NCI-H2196 (cell line): ENCODE measurements at regions not wholly inside any gene's neighbourhood (a gene's known extent, or its start where the extent isn't known, plus 50 kb on each side); places are given as distances from the start of the nearest gene placed in this dataset.

Experiments
- DNase-seq: peaks from one replicate; lab custom pipeline; 2025; ENCODE audit not compliant: unreplicated experiment; lab: John Stamatoyannopoulos, UW

DNA sequence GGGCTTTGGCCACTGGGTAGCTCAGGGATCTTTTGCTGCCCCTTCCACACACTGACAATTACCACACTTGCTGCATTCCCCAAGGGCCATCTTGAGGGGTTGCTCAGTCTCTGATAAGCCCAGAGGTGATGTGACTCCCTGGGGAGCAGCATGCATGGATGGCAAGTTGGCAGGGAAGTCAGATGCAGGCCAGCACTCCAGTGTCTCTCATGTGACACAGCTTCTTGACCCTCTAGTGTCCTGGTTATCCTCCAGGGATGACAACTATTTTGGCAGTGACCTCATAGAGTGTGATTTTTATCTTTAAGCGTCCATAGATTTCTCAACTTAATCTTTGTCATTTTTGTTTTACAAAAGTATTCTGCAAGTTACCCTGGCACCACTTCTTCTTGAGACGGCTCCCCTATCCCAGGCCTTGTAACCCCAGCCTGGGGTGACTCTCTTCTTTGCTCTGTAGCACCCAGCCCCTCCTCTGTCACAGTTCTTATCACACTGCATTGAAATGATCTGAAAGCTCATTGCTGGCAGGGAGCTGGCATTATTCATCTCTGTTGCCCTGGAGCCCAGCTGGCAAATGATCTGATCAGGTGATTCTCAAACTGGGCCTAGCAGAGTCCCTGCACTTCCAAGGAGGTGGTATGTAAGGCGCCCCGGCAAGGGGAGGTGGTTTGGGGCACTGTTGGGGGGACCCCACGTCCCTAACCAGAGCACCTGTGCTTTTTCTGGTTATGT lies 72.6 kb downstream of the TENT5C start:
- peak; percentile 30 for DNase-seq

DNA sequence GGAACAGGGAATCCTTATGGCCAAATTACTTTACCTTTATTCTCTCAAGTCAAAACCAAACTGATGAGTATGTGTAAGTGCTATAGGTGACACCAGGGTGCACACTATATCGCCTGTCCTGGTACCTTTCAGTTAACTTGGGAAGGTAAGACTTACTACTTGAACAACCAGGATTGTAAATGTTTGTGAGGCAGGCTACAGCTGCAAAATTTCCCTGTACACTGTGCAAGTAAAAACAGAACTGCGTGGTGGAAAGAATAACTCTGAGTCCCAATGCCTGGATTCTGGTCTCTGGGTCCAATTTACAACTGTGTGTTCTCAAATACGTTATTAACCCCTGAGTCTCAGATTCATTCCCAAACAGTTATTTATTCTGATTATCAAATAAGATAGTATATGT lies 73.5 kb downstream of the TENT5C start:
- DNase-seq = no peak

DNA sequence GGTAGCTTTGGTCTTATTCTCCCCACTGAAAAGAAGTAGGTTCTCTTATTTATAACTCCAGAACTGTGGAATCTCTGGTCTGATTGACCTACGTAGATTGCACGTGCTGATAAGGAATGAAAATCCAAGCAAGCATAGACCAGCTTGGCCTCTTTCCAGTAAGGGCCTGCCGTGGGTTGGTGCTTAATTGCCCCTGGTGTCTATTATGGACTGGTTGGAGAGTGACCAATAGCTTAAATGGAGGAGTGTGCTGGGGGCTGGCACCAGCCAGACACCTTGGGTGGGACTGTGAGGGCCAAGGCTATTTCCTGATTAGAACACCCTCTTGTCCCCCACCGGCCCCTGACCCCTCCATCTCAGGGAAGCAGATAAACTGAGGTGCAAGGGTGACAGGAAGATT lies 74.0 kb downstream of the TENT5C start:
- no peak for DNase-seq

DNA sequence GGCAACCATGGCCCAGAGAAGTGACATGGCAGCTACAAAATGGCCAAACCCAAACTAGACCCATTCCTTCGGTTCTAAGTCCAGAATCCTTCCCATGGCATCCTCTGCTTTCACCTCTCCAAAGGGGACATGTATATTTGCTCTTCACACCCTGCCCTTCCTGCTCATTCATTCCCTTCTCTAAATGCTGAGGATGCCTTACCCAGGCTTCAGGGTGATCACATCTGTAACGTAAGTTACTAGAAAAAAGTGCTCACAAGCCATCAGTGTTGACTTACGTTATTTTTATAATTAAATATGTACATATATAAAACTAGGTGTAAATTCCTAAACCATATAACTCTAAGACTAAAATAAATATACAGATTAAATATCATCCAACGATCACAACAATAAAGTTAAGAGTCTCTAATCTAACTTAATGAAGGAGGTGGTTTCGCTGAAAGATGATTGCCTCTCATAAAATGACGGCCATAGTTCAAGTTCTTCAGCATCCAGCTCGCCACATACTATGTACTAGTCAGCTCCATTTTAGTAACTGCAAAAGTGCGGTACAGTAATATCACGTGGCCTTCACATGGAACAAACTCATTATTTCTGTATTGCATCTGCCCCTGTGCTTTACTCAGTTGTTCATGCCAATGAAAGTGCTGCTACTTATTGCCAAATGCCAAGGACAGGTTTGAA lies 74.6 kb downstream of the TENT5C start:
- no peak for DNase-seq

DNA sequence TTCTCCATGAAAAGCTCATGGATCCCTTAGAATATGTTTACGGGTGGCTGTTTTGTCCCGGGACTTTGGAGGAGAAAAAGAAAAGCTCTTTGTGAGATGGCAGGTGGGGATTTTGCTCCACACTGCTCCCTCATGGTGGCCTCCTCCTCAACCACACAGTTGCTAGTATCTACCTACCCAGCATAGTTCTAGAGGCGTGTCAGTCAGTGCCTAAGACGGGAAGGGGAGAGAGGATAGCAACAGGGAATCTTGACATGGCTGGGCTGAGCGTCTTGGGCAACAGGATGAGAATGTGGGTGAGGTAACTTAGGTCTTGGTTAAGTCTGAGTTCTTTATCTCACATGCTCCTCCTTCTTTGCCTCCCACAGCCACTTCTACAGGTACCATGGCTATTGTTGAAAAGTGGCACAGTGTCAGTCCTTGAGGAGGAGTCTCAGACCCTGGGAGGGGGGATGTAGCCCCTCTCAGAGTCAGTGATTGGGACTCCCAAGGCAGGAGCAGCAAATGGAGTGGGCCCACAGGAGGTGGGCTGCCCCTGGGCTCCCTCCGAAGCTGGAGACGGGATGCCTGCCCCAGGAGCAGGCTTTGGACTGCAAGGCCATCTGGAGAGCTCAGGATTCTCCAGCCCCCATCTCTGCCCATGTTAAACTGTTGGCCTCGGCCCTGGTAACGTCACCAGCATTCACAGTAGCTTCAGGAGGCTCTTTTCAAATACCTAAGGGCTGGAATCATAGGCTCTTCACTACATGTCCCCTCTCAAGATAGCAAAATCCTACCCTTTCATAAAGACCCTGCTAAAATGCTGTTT lies 75.4 kb downstream of the TENT5C start:
- DNase-seq = no peak

DNA sequence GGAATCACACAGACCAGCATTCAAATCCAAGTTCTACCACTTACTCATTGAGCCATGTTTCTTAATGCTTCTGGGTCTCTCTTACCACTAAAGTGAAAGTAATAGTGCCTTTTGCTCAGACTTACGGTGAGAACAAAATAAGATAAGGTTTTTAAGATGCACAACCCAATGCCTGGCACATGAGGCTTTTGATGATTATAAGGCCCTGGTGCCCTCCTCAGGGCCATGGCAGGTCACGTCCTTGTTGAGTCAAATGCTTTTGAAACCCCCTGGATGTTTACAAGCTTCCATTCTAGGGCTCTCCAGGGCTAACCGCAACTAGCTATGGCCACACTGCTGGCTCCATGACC lies 76.0 kb downstream of the TENT5C start:
- DNase-seq = no peak

DNA sequence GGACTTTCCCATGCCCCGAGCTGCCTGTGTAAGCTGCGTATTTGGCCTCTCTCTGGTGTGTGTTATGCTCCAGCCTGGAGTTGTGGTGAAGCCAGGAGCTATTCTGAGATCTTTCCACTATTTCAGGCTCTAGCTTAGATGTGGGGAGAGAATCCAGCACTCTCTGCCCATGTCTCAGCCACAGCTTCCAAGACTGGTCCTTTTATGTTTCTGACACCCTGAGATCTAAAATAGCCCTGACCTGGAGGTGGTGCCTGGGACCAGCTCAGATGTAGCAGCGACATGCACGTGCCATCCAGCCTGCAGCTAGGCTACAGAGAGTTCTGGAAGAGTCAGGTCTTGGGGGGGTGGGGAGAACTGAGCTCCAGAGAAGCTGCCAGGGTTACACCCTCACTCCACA lies 76.5 kb downstream of the TENT5C start:
- DNase-seq = no peak

DNA sequence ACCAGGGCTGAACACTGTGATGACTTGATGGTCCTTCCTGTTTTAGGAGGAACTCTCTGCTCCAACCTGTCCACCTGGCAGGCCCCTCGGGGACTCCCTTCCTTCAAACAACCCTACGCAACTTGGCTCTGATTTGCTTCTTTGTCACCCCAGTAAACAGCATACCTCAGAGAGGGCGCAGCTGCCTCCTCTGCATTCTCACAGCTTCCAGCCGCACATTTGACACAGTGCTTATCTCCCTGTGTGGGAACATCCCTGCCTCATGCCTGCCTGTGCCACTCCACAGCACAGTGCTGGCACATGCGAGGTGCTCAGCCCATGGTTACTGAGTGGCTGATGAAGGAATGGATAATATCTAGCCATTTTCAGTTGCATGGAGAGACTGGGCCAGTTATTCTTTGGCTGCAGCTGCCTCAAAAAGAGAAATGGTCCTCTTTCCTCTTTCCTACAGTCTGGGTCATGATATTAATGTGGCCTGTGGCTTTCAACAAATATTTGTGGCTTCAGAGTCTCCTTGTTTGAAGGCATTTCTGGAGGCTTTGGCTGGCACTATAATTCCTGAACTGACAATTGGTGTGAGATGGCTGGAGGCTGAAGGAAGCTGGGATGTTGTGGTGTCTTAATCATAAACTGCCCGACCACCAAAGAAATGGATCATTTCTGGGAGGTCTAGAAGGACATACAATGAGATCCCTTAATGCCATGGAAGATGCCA lies 77.9 kb downstream of the TENT5C start:
- DNase-seq = no peak

DNA sequence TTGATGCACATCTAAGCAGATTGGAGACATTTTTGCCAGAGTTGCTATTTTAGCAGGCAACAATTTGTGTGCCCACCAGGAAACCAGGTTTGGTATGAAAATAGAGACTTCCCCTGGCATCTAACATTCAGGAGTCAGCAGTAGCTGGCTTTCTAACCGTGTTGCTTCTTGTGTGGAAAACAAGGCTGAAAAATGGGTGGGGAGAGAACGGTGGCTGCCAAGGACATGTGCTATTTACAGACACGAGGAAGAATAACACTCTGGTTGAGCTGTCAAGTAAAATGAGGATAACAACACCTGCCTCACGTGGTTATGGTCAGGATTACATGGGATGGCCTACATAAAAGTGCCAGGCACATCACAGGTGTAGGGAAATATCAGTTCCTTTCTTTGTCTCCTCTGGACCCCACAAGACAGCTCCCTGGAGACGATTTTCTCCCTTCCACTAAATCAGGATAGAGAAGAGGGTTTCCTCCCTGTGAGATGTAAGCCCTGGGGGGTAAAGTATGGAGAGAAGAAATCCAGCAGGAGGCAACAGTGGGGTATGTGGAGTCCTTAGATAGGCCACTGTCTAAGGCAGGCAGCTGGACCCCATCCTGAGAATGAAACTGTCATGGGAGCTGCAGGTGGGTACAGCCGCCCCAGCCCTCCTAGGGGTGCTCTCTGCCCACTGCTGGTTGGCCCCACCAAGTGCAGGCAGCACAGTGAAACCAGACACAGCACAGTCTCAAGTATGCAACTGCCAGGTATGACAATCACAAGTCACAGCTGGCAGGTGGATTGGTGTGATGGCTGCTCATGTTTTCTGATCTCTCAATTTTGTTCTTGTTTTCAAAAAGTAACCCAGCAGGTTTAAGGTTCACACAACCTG lies 80.3 kb downstream of the TENT5C start:
- no peak for DNase-seq

DNA sequence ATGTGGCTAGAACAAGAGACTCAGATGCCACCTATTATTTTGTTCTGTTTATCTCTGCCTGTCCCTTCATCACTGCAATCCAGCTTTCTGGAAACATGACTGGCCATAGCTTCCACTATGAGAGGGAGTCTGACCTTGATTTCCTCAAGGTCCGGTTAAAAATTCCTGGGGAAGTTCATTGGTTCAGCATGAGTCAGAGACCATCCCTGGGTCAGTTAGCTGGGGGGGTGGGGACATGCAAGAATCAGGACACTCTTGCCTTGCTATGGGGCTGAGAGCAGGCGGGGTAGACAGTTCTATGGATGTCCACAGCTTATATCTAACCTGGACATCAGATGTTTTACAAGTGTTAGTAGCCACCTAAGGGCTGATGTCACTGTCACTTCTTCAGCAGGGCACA lies 81.1 kb downstream of the TENT5C start:
- DNase-seq = no peak

DNA sequence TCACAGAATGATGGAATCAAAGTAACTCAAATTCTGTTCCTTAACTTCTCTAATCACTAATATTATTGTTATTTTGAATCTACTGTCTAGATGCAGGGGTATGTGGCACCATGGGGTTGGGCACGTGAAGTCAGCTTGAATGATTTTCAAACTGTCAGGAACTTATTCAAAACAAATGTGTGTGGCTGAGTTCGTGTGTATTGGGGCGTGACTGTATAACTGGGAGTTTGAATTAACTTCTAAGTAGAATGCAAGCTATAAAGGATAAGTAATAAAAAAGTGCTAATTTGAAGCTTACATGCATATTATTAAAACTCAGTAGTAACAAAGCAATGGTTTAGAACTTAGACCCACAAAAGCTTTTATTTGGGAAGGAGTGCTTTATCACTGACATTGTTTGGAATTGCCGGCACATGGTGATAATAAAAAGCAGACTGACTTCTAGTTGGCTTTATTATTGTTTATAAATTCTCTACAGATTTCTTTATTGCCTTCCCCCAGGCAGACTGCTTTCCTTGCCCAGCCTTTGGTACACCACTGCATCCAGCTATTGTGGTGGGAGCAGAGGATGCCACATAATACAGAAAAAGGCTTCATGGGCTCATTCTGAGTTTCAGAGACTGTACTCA lies 84.3 kb downstream of the TENT5C start:
- DNase-seq = no peak

DNA sequence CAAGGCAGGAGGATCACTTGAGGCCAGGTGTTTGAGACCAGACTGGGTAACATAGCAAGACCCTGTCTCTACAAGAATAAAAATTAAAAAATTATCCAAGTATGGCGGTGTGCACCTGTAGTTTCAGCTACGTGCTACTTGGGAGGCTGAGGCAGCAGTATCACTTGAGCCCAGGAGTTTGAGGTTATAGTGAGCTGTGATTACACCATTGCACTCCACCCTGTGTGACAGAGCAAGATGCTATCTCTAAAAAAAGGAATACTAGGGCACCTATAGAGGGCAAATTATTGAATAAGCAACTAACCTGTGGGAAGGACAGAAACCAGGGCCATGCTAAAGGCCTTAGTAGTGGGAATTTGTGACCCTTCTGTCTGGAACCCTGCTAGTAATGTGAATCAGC lies 86.1 kb downstream of the TENT5C start:
- DNase-seq = no peak

DNA sequence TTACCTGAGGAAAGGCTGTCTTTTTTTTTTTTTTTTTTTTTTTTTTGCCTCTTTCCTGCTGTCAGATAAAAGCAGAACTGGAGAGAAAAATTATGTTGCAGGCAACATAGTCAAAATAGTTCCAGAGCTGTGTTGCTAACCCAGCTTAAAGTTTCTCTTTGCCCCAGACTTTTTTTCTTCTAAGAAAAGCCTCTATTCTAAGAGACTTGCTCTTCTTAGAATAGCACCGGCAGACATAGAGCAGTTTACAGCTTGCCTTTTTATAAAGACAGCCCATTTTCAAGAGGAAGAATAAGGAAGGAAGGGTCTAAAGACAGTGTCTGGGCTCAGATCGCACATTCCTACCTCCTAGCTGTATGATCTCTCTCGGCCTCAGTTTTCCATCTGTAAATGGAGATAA lies 88.7 kb downstream of the TENT5C start:
- DNase-seq = no peak

DNA sequence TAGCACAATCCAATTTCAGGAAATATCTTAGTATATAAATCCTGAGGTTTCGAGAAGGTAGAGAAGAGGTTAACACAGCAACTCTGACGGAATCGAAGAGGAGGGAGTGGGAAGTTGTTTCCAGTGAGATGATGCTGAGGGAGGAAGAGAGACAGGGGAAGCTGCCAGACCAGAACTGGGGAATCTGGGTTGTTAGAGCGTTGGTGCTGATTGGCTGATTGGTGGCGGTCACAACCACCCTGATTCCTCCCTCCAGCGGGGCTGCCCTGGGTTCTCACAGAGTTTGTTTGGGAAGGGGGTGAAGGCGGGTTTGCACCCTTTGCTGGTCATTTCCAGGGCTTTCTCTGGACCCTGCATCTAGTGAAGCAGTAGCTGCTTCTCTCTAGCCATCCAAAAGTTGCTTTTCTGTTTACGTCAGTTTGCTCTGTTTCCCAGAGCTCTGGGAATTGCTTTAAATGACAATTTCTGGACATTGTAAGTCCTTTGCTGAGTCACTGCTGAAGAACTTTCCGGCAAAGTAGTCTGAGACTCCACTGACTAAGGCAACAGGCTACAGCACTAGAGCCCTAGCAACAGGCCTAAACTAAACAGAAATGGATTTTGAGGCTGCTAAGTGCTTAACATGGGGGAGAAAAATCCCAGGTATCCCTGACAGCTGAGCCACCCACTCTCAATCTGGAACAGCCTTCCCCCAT lies 90.1 kb downstream of the TENT5C start:
- DNase-seq = no peak

DNA sequence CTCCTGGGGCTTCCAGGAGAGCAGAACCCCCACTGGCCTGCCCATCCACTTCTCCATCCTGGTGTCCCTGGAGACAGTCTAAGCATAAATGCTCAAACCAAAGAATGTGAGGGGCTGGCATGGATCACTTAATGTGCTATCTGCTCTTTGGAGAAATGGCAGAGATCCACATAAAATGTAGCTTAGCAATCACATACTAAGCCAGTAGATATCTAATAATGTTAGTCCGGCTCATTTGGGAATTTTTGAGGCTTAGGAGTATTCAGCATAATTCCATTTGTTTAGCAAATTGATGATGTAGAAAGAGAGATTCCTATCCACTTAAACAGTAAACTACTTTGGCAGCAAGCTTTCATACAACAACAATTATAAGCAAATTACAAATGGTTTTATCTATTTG lies 90.7 kb downstream of the TENT5C start:
- DNase-seq = no peak

DNA sequence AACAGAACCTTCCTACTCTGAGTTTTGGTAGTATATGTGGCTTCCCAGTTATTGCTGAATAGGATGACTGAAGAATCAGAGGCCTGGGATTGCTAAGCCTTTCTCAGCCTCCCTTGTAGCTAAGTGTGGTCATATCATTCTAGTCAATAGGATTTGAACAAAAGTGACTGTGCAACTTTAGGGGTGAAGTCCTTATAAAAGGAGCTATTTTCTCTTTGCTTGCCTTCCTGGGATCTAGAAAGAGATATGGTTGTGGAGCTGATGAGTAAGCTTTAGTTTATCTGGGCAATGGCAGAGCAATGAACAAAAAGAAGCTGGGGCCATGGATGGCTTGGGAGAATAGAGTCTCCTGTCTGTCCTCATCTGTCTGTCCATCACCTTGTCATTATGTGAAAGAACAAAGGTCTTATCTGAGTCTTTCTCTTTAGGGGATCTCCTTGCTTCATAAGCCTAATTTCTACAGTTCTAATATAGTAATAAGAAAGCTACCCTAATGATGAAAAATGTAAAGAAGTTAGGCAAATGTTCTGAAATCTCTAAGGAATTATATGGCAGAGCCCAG lies 91.5 kb downstream of the TENT5C start:
- no peak for DNase-seq

DNA sequence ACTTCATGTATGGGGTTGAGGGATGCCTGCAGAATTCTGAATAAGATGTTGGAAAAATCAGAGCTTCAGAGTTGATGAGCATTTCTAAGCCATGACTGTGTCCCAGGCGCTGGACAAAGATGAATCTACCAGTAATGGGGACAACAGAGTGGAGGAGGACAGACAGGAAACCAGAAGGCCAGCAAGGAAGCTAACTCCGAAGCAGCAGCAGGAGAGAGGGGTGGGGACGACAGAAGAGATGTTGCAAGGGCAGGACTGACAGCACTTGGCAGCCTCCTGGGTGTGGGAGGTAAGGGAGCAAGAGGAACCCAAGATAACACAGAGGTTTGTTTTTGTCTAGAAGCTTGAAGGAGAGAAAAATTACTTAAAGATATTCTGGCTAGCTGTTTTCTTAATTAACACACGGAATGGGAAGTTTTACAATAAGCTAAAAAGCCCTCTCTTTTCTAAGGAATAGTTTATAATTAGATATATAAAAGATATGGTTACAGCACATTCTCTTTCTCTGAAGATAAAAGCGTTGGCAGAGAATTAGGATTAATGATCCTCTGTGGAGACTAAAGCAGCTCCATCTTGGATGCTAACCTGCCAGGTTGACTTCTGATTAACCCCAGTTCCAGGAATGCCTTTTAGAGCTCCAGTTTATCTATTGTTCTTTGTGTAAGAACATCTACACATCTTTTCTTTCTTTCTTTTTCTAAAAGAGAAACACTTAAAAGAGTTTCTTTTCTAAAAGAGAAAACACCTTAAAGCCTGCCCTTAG lies 92.7 kb downstream of the TENT5C start:
- no peak for DNase-seq

DNA sequence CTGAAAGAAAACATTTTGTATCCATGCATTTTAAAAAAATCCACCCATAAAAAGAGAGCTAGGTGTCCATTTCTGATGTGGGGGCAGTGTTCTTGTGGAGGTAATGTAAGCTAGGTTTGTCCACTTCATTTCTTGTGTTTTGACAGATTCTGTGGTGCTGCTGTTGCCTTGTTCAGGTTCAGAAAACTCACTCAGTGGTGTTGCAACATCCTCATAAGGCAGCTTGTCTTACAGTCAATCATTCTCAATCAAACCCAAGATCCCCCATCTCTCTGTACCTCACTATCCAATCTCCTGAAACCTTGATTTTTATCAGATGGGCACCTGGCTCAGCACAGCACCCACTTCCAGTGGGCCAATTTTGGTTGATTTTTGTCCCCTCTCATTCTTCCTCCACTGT lies 94.1 kb downstream of the TENT5C start:
- DNase-seq = no peak
